Astrocyte of the hippocampus (primary cell): ENCODE measurements at regions not wholly inside any gene's neighbourhood (a gene's known extent, or its start where the extent isn't known, plus 50 kb on each side); places are given as distances from the start of the nearest gene placed in this dataset.
A peak's percentile ranks its signal among the peaks of the same experiment; 100 is the strongest.
"Not testable (repeated sequence)": the region's sequence is repeated elsewhere in the genome, so short reads cannot be mapped to it uniquely, and the experiment has no call there.

ENCODE experiments used
- DNase-seq: peaks from one replicate; pipeline ENCODE4 v3.0.0; 2011; ENCODE audit warnings: low read depth, low spot score

DNA sequence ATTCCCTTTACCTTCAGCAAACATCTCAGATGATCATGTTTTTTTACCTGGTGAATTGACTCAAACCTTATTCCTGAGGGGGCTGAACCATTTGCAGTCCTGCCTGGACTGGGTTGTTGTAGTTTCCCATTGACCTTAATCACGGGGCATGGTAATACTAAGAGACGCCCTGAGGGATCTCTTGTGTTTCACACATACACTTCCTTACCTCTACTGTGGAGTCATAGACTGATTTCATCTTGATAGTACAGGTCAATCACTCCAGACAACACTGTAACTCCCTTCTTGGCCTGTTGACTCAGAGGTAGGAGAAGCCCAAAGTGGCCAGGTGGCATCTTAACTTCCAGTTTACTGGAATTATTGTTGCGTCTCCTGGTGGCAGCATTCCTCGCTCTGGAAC, 1064.0 kb upstream of the PCDH10 start:
- no peak for DNase-seq

DNA sequence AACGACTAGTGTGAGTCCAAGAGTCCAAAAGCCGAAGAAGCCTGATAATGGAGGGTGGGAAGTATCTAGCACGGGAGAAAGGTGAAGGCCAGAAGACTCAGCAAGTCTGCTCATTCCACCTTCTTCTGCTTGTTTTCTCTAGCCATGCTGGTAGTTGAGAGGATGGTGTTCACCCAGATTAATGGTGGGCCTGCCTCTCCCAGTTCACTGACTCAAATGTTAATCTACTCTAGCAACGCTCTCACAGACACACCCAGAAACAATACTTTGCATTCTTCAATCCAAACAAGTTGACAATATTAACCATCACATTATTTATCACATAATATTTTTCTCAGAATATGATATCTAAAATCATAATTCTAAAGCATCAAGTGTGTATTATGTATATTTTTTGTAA, 1055.1 kb upstream of the PCDH10 start:
- DNase-seq = no peak

DNA sequence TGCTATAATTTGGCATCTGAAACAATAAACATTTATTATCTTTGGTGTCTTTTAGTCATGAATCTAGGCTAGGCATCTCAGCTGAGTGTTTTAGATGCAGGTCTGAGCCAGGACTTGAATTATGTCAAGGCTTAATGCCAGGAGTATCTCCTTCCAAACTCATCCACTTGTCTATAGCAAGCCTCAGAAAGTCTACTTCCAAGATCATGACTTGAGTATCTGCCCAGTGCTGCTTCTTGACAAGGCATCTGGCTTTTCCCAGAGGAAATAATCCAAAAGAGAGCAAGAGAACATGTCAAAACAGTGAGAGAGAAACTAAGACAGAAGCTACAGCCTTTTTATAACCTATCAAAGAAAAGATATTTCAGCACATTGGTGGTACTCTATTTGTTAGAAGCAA, 1052.1 kb upstream of the PCDH10 start:
- no peak for DNase-seq

DNA sequence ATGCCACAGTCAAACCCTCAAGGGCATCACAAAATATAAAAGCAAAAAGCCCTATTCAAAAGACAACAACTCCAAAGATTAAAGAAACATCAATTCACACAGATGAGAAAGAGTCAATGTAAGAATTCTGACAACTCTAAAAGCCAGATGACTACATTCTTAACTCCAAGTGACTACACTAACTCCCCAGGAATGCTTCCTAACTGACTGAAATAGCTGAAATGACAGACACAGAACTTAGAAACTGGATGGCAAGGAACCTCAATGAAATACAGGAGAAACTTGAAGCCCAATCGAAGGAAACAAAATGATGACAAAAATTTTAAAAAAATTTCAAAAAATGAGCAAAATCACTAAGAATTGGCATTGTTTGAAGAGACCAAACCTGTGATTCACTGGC, 1047.6 kb upstream of the PCDH10 start:
- DNase-seq = peak; percentile 36

DNA sequence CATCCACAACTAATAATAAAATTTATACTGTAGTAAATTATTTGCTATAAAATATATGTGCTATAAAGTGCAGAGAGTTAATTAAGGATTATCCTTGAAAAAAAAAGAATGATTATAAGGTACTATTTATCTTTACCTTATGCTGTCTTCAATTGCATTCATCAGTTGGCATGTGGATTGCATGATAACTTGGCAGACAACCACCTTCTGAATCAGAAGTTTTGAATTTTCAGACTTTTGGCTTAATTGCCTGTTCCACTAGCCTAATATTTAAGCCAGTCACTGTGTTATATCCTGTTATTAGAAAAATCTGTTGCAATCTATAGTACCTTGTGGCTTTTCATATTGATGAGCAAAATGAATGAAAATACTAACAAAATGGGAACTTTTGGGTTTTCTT, 1040.3 kb upstream of the PCDH10 start:
- DNase-seq = peak; percentile 27

DNA sequence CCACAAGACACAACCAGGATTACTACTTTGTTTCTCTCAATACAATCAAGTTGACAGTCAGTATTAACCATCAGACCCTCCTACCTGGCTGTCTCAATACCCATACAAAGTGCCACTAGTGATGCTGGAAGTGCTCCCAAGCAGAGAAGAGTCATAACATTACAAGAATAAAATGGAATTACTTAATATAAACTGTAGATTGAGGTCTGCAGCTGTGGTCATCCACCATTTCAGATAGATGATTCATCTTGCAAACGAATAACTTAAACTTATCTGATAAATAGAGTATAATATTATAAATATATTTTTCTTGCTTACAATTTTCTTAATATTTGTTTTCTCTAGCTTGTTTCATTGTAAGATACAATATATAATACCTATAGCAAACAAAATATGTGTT, 1034.2 kb upstream of the PCDH10 start:
- DNase-seq = no peak

DNA sequence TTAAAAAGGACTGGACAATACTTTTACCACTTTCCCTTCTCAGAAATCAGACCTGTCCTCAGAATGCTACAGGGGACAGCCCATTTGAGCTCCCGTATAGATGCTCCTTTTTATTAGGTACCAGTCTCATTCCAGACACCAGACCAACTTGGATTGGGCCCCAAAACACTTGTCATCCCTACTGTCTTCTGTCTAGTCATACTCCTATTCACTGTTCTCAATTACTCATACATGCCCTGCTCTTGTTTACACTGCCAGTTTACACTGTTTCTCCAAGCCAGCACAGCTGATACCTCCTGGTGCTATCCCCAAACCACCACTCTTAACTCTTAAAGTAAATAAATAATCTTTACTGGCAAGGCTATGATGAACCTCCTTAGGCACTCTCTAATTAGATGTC, 1026.4 kb upstream of the PCDH10 start:
- not testable (repeated sequence) for DNase-seq

DNA sequence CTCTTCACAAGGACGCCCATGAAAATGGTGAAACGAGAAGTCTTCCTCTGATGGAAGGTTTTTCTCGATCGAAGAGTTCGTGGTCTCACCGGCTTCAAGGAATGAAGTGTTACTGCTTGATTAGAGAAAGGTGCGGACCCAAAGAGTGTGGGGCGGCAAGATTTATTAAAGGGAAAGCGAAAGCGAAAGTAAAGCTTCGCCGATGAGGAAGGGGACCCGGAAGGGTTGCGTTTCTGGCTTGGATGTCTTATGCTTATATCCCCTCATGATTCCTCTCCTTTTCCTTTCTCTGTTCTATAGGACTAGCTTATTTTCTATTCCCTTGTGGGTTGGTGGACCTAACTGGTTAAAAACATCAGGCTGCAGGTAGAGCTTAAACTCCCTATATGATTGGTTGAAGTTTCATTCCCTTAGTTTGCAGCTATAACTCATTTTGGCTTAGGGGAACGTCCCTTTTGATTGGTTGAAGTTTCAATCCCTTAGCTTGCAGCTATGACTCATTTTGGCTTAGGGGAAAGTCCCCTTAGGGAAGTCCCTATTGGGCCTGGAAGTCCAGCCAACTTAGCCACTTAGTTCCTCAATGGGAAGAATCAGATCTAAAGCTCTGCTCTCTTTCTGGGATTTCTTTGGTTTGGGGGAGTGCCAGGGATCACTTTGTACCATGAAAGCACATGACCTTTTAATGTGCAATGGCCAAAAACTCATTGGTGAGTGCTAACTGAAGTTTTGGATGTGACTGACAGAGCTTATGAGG, 1025.0 kb upstream of the PCDH10 start:
- peak; percentile 26 for DNase-seq

DNA sequence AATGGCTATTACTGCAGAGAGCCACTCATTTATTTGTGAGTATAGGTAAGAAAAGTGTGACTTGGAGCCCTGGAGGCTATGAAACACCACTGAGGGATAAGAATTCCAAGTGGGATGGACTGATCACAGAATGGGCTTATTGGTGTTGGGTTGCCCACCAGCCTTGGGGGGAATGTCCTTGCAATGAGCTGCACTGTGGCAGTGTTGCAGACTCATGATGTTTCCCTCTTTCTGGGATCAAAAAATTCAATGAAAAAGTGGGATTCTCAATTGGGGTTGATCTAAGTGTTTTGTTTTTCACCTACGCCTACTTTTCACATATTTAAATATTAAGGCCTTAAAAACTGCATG, 1024.5 kb upstream of the PCDH10 start:
- no peak for DNase-seq

DNA sequence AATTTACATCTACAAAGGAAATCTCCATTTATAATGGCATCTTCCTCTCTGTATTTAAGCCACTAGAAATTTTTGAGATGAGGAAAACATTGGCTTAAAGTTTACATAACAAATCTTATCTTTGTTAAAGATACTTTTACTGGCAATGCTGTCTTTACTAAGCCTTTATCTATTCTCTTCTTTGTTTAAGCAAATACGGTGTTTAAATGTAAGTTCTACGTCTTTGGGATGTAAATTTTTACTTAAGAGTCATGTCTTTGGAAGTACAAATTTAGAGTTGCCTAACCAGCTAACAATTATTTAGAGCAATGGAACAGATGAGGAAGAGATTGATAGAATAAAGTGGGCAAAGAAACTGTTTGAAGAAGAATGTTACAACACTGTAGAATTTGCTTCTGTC, 1024.0 kb upstream of the PCDH10 start:
- no peak for DNase-seq

DNA sequence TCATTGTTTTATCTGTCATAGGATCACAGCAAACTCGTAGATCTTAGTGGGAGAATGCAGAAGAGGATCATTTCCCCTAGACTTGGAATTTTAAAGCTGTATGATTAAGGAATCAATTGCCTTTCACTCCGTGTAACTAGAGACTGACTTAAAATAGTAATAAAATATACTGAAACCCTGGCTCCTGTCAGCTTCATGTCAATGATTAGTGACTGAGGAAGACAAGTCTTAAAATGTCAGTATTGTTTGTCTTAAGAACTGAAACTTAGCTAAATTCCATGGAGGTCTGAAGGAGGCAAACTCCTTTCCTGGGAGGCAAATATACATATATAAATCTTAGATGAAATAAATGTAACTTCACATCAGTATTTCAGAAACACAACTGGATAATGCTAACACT, 1016.7 kb upstream of the PCDH10 start:
- no peak for DNase-seq

DNA sequence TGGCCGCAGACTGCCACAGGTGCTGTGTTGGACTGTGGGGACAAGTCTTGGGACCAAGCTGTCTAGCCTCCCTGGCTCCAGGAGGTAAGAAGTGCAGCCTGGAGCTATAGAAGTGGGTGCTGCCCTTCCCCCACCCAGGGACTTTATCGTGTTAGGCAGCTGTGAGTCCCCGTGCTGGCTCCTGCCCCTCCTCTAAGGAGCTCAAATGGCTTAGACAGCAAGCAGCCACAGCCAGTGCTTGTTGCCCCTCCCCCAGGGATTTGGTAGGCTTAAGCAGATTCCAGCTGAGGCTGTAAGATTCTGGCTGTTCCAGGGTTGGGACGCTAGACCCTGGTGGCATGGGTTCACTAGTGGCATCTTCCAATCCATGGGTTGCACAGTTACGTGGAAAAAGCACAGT, 979.4 kb upstream of the PCDH10 start:
- DNase-seq = no peak

DNA sequence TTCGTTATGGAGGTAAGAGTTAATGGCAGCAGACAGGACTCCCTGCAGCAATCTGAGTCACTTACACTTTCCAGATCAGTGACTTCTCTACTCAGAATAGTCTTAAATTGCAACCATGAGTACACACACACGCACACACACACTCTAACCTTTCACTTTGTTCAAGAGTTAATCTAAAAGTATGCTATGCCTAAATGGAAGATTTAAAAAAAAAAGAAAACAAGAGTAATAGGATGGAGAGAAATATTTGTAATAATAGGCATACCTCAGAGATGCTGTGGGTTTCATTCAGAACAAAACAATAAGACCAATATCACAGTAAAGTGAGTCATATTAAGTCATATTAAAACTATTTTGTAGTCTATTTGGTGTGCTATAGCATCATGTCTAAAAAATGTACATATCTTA, 969.1 kb upstream of the PCDH10 start:
- DNase-seq = peak; percentile 54

DNA sequence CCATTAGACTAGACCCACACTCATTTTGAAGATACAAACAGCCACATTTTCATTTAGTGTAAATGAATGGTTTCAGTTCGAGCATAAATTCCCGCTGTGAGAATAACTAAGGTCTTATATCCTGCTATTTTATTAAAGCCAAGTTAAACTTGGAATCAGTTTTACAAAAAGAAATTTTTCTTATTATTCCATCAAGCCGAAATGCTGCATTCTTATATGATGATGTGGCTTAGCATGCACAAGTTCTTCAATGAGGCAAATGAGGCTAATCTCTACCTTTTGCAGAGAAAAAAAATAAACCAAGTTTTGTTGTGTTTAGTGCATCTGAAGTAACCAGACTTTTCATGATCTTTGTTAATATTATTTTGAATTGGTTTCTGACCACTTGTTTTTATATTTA, 953.9 kb upstream of the PCDH10 start:
- DNase-seq = peak; percentile 30

DNA sequence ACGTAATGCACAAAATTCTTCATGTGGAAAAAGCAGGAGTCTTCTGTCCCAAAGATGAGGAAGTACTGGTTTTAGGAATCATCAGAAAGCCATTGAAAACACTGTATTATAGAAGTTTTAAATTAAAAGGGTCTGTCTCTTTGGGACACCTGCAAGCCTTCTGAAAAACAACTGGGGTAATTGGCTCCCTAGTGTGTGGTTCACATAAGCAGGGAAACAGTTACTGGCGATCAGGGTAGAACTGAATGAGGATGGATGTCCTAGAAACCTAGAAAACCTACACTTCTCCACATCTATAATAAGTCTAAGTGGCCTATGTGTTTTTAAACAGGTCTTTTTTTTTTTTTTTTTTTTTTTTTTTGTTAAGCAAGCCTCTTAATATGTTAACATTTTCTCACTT, 945.5 kb upstream of the PCDH10 start:
- DNase-seq = no peak

DNA sequence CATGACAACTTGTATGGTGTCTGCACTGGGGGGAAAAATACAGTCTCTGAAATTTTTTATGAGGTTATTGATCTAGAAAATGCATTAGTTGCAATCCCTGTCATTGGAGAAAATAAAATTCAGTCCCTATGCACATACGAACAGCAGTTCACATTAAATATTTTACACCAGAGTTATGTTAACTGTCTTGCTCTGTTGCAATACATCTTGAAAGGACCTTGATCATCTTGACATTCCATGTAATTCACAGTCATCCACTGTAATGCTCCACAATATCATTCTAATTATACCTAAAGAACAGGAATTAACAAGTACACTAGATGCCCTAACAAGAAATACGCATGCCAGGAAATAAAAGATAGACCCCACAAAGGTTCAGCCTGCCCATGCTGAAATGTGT, 934.6 kb upstream of the PCDH10 start:
- no peak for DNase-seq

DNA sequence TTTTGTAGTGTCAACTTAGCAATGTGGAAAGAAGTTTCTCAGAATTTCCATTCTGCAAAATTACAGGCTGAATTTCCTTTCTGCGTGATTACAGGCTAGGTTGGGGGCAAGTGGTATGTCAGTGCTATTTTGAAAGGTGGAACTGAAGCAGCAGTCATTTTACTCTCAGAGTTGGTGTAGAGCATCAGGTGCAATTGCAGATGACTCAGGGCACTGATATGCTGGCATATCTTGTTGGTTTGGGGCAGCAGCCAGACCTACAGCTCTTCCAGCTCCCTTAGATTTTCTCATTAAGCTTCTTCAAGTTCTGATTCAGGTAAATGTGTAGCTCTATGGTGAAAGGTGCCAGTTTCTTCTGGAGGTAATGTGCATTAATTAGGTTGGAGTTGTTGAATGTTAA, 930.7 kb upstream of the PCDH10 start:
- DNase-seq = peak; percentile 14

DNA sequence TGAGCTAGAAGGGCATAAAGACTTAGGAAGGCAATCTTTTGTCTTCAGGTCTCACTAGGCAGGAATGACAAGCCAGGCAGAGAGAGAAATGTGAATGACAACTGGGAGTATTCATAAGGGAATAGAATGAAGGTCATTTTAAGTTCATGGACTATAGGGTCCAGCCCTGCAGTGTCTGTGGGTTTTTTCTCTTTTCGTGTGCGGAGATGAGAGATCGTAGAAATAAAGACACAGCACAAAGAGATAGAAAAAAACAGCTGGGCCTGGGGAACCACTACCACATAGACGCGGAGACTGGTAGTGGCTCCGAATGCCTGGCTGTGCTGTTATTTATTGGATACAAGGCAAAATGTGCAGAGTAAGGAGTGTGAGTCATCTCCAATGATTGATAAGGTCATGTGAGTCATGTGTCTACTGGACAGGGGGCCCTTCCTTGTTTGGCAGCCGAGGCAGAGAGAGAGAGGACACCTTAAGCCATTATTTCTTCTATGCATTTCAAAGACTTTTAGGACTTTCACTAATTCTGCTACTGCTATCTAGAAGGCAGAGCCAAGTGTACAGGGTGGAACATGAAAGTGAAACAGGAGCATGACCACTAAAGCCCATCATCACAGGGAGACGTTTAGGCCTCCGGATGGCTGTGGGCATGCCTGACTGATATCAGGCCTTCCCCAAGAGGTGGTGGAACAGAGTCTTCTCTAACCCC, 921.8 kb upstream of the PCDH10 start:
- peak; percentile 15 for DNase-seq

DNA sequence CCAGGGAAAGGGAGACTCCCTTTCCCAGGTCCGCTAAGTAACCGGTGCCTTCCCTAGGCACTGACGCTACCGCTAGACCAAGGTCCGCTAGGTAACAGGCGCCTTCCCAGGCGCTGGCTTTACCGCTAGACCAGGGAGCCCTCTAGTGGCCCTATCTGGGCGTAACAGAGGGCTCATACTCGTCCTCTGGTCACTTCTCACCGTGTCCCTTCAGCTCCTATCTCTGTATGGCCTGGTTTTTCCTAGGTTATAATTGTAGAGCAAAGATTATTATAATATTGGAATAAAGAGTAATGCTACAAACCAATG, 921.3 kb upstream of the PCDH10 start:
- DNase-seq = not testable (repeated sequence)

DNA sequence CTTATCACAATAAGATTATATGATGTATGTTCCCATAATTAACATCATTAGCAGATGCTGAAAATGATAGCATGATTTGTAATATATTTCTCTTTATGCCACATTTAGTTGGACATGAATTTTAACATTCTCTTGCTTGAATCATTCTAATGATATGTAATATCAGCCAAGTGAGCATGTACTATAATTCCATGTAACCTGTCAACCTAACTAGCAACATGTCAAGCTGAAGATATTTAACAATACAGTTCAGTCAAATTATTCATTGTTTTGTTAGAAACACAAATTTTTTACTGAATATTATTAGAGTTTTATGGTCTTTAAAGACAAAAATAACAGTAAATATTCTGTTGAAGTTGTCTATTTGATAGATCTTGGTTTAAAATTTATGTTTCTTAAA, 920.4 kb upstream of the PCDH10 start:
- DNase-seq = no peak

DNA sequence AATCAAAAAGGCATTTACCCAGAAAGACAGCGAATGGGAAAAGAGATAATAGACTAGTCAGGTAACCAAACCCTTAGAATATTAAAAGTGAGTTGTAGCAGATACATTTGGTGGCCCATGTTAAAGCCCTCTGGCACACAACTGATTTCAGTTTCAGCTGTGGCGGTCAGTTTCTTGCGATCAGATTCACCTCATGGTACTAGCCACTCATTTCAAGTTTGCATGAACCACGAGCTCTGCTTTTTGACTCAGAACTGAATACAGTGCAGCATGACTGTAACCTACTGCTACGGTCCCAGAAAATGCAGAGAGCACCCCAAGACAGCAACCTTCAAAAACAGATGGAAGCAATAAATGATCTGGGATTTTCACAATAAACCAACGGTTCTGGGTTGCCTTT, 919.1 kb upstream of the PCDH10 start:
- no peak for DNase-seq

DNA sequence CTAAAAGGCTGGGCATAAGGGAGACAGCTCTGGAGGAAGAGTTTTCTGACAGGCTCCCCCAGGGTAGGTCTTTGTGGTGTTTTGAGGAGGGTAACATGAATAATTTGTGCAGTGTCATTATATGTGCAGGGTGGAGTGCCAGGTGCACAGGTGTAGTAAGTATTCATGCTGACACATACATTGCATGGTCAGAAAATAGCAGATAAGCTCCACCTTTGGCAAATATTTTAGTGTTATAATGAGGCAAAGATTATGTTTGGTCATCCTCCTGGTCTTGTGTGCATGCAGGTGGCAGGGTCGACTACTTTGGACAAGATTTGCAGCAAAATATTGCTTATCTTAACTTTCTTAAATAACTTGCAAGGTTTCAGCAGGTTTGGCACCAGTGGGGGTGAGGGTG, 910.4 kb upstream of the PCDH10 start:
- no peak for DNase-seq

DNA sequence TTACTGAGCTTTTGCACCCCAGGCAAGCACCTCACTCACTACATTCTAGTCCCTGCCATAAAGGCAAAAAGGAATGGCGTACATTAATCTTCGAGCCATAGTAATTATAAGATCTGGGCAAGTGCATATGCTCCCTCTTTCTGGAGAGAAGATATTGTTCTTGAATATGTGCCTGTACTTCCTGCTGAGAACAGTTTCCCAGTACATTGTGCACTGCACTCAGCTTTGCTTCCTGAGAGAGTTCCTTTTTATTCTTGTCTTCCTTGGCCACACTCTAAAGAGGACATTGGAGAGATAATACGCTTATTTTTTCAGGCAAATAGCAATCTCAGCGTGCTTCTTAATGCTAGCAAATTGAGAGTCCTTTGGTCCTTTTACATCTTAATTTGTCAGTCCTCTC, 909.0 kb upstream of the PCDH10 start:
- no peak for DNase-seq

DNA sequence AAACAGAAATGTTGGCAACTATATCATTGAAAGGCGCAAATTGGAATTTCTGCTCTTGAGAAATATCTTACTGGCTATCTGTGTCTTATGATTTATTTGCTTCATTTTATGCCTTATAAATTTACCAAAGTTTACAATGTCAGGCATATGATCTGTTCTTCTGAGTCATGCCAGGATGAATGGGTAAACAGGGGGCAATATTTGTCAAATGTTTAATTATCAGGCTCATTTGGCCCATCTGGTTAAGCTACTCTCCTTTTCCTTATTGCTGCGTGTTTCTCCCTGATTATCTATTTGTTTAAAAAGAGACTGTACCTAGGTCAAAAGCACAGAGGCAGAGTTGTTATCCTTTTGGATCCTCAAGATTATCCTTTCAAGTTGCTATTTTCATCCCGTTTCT, 903.8 kb upstream of the PCDH10 start:
- DNase-seq = no peak
